WTC11 (cell line): ENCODE measurements at regions not wholly inside any gene's neighbourhood (a gene's known extent, or its start where the extent isn't known, plus 50 kb on each side); places are given as distances from the start of the nearest gene placed in this dataset.

Experiments
- CREB1 ChIP-seq: sonication (generic); formaldehyde crosslinking; IDR thresholded peaks from 2 replicates; pipeline ENCODE4 v1.8.0; 2023; ENCODE audit warnings: mild to moderate bottlenecking, missing genetic modification reagents
- NR1H2 ChIP-seq: sonication (generic); formaldehyde crosslinking; IDR thresholded peaks from 2 replicates; pipeline ENCODE4 v1.9.0; 2021; ENCODE audit warnings: mild to moderate bottlenecking, moderate library complexity, missing genetic modification reagents
- TF ChIP-seq, protein P1 (sequence below): fragments of 200-600 bp; IDR thresholded peaks from 2 replicates; pipeline ENCODE4 v1.8.0; 2022; ENCODE audit warnings: antibody characterized with exemption
- TF ChIP-seq, protein P2 (sequence below): sonication (generic); formaldehyde crosslinking; conservative IDR thresholded peaks from 2 replicates; pipeline ENCODE4 v1.8.1; 2023; ENCODE audit warnings: mild to moderate bottlenecking, low read depth, missing genetic modification reagents, moderate library complexity

DNA sequence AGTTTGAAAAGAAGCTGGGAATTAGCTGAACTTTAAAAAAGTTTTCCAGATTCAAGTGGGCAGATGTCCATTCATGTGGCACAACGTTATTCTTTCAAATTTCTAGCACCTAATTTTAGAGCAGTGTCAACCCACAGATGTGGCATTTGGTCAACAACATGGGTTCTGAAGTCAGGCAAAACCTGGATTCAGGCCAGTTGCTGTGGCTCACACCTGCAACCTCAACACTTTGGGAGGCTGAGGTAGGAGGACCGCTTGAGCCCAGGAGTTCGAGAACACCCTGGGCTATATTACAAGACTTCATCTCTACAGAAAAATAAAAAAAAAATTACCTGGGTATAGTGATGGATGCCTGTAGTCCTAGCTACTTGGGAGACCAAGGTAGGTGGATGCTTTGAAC is 380.2 kb upstream of the SALL1 start:
- TF ChIP-seq, protein P1, sequence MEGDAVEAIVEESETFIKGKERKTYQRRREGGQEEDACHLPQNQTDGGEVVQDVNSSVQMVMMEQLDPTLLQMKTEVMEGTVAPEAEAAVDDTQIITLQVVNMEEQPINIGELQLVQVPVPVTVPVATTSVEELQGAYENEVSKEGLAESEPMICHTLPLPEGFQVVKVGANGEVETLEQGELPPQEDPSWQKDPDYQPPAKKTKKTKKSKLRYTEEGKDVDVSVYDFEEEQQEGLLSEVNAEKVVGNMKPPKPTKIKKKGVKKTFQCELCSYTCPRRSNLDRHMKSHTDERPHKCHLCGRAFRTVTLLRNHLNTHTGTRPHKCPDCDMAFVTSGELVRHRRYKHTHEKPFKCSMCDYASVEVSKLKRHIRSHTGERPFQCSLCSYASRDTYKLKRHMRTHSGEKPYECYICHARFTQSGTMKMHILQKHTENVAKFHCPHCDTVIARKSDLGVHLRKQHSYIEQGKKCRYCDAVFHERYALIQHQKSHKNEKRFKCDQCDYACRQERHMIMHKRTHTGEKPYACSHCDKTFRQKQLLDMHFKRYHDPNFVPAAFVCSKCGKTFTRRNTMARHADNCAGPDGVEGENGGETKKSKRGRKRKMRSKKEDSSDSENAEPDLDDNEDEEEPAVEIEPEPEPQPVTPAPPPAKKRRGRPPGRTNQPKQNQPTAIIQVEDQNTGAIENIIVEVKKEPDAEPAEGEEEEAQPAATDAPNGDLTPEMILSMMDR, result no peak
- TF ChIP-seq, protein P2, sequence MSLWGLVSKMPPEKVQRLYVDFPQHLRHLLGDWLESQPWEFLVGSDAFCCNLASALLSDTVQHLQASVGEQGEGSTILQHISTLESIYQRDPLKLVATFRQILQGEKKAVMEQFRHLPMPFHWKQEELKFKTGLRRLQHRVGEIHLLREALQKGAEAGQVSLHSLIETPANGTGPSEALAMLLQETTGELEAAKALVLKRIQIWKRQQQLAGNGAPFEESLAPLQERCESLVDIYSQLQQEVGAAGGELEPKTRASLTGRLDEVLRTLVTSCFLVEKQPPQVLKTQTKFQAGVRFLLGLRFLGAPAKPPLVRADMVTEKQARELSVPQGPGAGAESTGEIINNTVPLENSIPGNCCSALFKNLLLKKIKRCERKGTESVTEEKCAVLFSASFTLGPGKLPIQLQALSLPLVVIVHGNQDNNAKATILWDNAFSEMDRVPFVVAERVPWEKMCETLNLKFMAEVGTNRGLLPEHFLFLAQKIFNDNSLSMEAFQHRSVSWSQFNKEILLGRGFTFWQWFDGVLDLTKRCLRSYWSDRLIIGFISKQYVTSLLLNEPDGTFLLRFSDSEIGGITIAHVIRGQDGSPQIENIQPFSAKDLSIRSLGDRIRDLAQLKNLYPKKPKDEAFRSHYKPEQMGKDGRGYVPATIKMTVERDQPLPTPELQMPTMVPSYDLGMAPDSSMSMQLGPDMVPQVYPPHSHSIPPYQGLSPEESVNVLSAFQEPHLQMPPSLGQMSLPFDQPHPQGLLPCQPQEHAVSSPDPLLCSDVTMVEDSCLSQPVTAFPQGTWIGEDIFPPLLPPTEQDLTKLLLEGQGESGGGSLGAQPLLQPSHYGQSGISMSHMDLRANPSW (CRISPR knock-in tag), result no peak
- no peak for TF ChIP-seq CREB1 (CRISPR knock-in tag)
- TF ChIP-seq NR1H2 (CRISPR knock-in tag), result no peak
